ENCODE measurements at regions not wholly inside any gene's neighbourhood (a gene's known extent, or its start where the extent isn't known, plus 50 kb on each side); places are given as distances from the start of the nearest gene placed in this dataset.

DNA sequence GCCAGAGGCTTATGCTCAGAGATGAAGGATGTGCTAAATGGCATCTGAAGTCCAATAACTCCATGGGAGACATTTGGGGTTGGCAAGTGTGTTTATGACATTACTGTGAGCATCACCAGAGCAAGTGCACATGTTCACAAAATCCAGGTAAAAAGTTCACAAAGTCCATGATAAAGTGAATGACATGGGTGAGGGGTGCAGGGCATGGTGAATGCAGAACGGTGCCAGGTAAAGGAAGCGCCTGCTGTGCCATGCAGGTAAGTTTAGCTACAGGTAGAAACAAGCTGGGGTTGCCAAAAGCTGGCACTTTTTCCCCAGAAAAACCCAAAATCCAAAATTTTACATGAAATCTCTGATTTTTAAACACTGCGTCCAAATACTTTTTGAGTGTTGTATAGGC lies 268.2 kb downstream of the ABHD5 start:
- H3K36me3 ChIP-seq (ENCODE audit: insufficient read depth, low read length): no peaks in the 10 kb centered on the region
- no peak overlapping the region for H2AFZ ChIP-seq (ENCODE audit: low read depth, low read length)
- H3K4me3 ChIP-seq (ENCODE audit: low read length): no peak overlapping the region
- no peaks in the 10 kb centered on the region for H3K4me1 ChIP-seq (ENCODE audit: insufficient read depth, low read length)
- peaks cover 3% of the 10 kb centered on the region for H3K27me3 ChIP-seq (ENCODE audit: insufficient read depth, low read length)
- no peaks in the 10 kb centered on the region for H3K9me3 ChIP-seq (ENCODE audit: low read length)

DNA sequence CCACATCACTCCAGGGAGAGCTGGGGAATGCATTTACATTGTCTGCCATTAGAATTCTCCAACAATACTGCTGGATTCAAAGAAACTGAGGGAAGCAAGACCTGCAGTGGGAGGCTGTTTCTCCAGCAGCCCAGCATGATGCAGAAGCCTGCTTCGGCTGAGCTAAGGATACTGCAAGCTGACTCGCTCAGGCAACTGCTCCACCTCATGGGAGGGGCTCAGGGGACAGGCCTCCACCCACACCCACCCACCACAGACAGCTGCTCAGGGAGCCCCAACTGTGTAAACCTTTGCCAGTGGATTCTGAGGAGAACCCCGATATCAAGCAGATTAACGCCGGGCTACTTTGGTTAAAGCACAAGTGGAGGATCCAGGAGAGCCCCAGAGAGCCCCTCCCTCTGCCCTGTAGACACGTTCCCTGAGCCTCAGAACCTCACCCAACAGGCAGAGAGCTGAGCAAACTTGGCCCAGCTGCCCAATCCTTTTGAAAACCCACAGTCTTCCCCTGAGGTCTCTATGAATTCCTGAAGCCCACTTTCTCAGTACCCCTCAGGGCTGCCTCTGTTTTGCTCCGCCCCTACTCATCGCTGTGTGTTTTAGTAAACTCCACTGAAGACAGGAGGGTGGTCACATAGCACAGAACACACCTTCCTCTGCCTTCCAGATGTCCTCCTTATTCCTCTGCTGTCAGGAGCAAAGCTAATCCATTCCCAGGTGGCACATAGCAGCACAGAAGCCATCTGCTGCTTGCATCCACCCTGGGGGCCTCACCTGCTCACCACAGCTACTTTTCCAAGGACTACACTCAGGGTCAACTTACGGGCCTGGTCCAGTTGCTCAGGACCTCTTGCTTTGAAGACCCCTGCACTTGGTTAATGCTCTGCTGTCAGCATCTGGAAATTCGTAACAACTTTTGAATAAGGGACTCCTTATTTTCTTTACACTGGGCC lies 269.0 kb downstream of the ABHD5 start:
- no peaks in the 10 kb centered on the region for H3K9me3 ChIP-seq (ENCODE audit: low read length)
- no peaks in the 10 kb centered on the region for H3K4me1 ChIP-seq (ENCODE audit: insufficient read depth, low read length)
- H2AFZ ChIP-seq (ENCODE audit: low read depth, low read length): no peak overlapping the region

DNA sequence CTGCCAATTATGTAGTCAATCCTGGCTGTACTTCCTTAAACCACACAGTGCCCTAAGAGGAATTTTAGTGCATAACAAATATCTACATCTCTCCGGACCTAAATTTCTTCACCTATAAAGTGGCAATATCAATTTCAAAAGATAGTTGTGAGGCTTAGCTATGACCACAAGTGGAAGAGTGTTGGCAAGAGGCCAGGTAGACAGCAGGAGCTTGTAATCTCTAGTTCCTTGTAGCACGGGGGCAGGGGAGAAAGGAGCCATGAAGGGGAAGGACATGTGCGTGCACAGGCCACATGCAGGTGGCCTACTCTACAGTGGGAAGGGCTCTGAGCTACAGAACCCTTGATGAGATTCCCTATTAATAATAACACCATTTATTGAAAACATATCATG lies 269.7 kb downstream of the ABHD5 start:
- Histone ChIP-seq H3K4me3 (ENCODE audit: low read length) (no peak overlapping the region), H2AFZ (ENCODE audit: low read depth, low read length) (no peak overlapping the region), H3K9me3 (ENCODE audit: low read length) (no peaks in the 10 kb centered on the region), H3K36me3 (ENCODE audit: insufficient read depth, low read length) (no peaks in the 10 kb centered on the region), H3K4me1 (ENCODE audit: insufficient read depth, low read length) (no peaks in the 10 kb centered on the region), H3K27me3 (ENCODE audit: insufficient read depth, low read length) (peaks cover 3% of the 10 kb centered on the region)

More for the DNA sequence above, 269.0 kb downstream of the ABHD5 start:
- Histone ChIP-seq H3K4me3 (ENCODE audit: low read length) (no peak overlapping the region), H3K27me3 (ENCODE audit: insufficient read depth, low read length) (peaks cover 3% of the 10 kb centered on the region), H3K36me3 (ENCODE audit: insufficient read depth, low read length) (no peaks in the 10 kb centered on the region)

DNA sequence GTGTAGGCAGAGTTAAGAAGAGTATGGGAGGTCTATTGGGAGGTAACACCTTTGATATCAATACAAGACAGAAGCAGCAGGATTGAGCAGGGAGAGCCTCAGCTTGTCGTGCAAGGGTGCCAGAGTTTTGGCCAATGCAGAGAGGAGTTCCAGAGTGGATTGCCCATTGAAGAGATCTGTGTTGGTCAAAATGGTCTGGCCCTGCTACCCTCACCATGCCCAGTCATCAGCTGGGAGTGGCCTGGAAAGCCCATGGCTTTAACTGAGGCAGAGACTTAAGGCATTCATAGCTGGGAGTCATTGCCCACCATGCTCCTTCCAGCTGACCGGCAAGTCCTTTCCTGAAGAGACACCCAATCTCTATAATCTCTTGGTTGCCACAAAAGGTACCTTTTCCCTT lies 271.3 kb downstream of the ABHD5 start:
- Histone ChIP-seq H3K36me3 (ENCODE audit: insufficient read depth, low read length) (no peaks in the 10 kb centered on the region), H3K9me3 (ENCODE audit: low read length) (no peaks in the 10 kb centered on the region), H3K4me1 (ENCODE audit: insufficient read depth, low read length) (peaks cover 2% of the 10 kb centered on the region), H3K4me3 (ENCODE audit: low read length) (no peak overlapping the region), H2AFZ (ENCODE audit: low read depth, low read length) (no peak overlapping the region), H3K27me3 (ENCODE audit: insufficient read depth, low read length) (peaks cover under 1% of the 10 kb centered on the region)

DNA sequence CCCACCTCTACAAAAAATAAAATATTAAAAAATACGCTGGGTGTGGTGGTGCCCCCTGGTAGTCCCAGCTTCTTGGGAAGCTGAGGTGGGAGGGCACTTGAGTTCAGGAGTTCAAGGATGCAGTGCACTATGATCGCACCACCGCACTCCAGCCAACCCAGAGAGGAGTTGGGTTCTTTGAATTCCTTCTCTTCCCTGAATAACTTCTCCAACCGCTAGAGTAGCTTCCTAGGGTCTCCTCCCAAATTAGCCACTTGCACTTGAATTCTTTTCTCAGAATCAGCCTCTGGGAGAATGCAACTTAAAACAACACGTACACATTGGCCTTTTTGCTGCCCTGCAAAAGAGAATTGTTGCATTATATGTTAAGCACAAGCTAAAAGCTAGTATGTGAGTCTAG lies 272.5 kb downstream of the ABHD5 start:
- H3K4me1 ChIP-seq (ENCODE audit: insufficient read depth, low read length): peaks cover 2% of the 10 kb centered on the region
- H3K9me3 ChIP-seq (ENCODE audit: low read length): no peaks in the 10 kb centered on the region
- H2AFZ ChIP-seq (ENCODE audit: low read depth, low read length): no peak overlapping the region
- no peak overlapping the region for H3K4me3 ChIP-seq (ENCODE audit: low read length)
- peaks cover 6% of the 10 kb centered on the region for H3K27me3 ChIP-seq (ENCODE audit: insufficient read depth, low read length)
- H3K36me3 ChIP-seq (ENCODE audit: insufficient read depth, low read length): no peaks in the 10 kb centered on the region

DNA sequence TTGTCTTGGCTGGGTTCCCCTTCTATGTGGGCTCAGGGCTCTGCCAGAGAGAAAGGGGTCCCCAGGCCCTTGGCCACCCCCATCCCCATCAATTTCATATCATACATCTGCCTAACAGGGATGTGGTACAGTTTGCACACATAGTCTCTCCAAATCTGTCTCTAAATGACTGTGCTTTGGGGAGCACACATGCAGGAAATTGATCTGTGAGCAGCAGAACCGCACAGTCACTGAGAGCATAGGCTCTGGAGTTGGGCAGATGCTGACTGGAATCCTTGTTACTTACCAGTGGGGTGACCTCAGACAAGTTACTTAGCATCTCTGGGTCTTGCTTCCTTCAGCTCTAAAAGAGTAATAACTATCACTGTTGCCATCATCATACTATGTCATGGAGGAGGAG lies 273.9 kb downstream of the ABHD5 start:
- Histone ChIP-seq H3K4me1 (ENCODE audit: insufficient read depth, low read length) (peaks cover 2% of the 10 kb centered on the region), H2AFZ (ENCODE audit: low read depth, low read length) (no peak overlapping the region), H3K36me3 (ENCODE audit: insufficient read depth, low read length) (no peaks in the 10 kb centered on the region), H3K9me3 (ENCODE audit: low read length) (no peaks in the 10 kb centered on the region), H3K4me3 (ENCODE audit: low read length) (no peak overlapping the region), H3K27me3 (ENCODE audit: insufficient read depth, low read length) (peaks cover 9% of the 10 kb centered on the region)

DNA sequence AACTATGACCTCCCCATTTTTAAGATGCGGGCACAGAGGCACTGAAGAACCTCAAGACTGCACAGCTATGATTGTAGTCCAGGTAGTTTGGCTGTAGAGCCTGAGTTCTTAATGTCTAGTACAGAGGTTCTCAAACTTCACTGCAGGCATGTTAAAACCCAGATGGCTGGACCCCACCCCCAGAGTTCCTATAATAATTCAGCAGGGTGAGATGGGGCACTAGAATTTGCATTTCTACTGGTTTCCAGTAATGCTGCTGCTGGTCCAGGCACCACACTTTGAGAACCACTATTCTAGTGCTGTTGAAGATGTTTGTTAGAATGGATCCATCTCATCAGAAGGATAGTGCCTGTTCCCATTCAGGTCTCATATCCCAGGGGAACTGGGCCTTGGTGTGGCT lies 274.9 kb downstream of the ABHD5 start:
- no peak overlapping the region for H2AFZ ChIP-seq (ENCODE audit: low read depth, low read length)
- H3K27me3 ChIP-seq (ENCODE audit: insufficient read depth, low read length): peaks cover 9% of the 10 kb centered on the region
- H3K36me3 ChIP-seq (ENCODE audit: insufficient read depth, low read length): no peaks in the 10 kb centered on the region
- peaks cover 2% of the 10 kb centered on the region for H3K4me1 ChIP-seq (ENCODE audit: insufficient read depth, low read length)
- no peaks in the 10 kb centered on the region for H3K9me3 ChIP-seq (ENCODE audit: low read length)
- no peak overlapping the region for H3K4me3 ChIP-seq (ENCODE audit: low read length)

DNA sequence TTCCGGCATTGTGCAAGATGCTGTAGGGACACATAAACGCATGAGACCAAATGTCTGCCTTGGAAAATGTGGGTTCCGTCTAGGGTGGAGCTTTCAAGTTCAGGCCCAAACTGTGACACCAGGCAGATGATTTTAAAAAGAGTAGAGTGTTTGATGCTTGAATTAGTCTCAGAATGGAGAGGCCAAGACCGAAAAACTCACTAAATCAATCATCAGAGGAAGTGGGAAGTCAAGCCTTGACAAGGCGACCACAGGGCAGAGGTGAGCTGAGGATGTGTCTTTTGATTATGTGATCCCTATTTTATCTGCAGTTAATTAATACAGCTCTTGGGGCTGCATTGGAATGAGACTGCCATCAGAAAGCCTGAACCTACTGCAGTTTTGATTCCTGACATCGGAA lies 275.4 kb downstream of the ABHD5 start:
- Histone ChIP-seq H3K4me3 (ENCODE audit: low read length) (no peak overlapping the region), H2AFZ (ENCODE audit: low read depth, low read length) (no peak overlapping the region), H3K4me1 (ENCODE audit: insufficient read depth, low read length) (peaks cover 2% of the 10 kb centered on the region), H3K36me3 (ENCODE audit: insufficient read depth, low read length) (no peaks in the 10 kb centered on the region), H3K27me3 (ENCODE audit: insufficient read depth, low read length) (peaks cover 9% of the 10 kb centered on the region), H3K9me3 (ENCODE audit: low read length) (no peaks in the 10 kb centered on the region)

DNA sequence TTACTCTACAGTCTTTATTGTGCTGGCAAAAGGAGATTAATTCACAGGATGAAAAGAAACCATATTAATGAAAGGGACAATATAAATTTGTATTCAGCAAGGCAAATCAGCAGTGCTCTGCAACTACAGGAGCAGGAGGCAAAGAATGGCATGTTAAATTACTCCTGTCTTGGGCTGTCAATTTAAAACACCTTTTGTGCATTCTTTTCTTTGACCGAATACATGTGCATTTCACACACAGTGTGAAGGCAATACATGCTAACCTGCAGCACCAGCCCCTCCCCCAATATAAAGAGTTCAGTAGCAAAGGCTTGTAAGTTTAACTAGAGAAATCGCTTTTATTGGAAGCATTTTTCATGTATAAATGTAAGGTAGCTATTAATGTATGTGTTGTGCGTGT lies 275.2 kb upstream of the TOPAZ1 start:
- H2AFZ ChIP-seq (ENCODE audit: low read depth, low read length): no peak overlapping the region
- H3K4me3 ChIP-seq (ENCODE audit: low read length): no peak overlapping the region
- H3K4me1 ChIP-seq (ENCODE audit: insufficient read depth, low read length): peaks cover 2% of the 10 kb centered on the region
- H3K27me3 ChIP-seq (ENCODE audit: insufficient read depth, low read length): peaks cover 9% of the 10 kb centered on the region
- H3K9me3 ChIP-seq (ENCODE audit: low read length): no peaks in the 10 kb centered on the region
- no peaks in the 10 kb centered on the region for H3K36me3 ChIP-seq (ENCODE audit: insufficient read depth, low read length)

DNA sequence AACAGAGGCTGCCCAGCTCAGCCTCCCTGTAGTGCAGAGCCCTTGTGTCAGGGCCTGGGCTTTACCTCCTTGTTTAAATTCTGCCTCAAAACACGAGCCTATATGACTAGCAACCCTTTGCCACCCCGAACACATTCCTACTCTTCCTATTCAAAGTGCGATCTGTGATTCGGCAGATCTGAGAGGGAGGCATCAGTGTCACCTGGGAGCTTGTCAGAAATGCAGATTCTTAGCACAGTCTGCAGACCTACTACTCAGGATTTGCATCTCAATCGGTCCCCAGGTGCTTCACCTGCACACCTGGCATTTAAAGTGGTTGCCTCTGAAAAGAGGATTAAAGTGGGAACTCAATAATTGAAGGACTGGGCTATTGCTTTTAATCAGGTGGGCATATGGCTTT lies 273.2 kb upstream of the TOPAZ1 start:
- Histone ChIP-seq H3K9me3 (ENCODE audit: low read length) (no peaks in the 10 kb centered on the region), H2AFZ (ENCODE audit: low read depth, low read length) (no peak overlapping the region), H3K36me3 (ENCODE audit: insufficient read depth, low read length) (no peaks in the 10 kb centered on the region), H3K4me3 (ENCODE audit: low read length) (no peak overlapping the region), H3K4me1 (ENCODE audit: insufficient read depth, low read length) (peaks cover 2% of the 10 kb centered on the region), H3K27me3 (ENCODE audit: insufficient read depth, low read length) (peaks cover 9% of the 10 kb centered on the region)

DNA sequence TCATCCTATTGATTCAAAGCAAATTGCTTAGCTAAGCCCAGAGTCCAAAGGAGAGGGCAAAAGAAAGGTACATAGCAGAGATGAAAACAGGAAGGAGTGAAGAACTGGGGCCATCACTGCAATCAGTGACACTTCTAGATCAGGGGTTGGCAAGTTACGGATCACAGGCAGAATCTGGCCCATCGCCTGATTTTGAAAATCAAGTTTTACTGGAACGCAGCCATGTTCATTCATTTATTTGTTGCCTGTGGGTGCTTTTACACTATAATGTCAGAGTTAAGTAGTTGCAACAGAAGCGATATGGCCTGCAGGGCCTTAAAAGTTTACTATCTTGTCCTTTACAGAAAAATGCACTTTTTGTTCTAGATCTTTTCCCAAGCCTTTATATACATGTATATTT lies 271.7 kb upstream of the TOPAZ1 start:
- H3K27me3 ChIP-seq (ENCODE audit: insufficient read depth, low read length): peaks cover 9% of the 10 kb centered on the region
- peaks cover 2% of the 10 kb centered on the region for H3K4me1 ChIP-seq (ENCODE audit: insufficient read depth, low read length)
- H3K9me3 ChIP-seq (ENCODE audit: low read length): no peaks in the 10 kb centered on the region
- H2AFZ ChIP-seq (ENCODE audit: low read depth, low read length): no peak overlapping the region
- H3K4me3 ChIP-seq (ENCODE audit: low read length): no peak overlapping the region
- no peaks in the 10 kb centered on the region for H3K36me3 ChIP-seq (ENCODE audit: insufficient read depth, low read length)

DNA sequence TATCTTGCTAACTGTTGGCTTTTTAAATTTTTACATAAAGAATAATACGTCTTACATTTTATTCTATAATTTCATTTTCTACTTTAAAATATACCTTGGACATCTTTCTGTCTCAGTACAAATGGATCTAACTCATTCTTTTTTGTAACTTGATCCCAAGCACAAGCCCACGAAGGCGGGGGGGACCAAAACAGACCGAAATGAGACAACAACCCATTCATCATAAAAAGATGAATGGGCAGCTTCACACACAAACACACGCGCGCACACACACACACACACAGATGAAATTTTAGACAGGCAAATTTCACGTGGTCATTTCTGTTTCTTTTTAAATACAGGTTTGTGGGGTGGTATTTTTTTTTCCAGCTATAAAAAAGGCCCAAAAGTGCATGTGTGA lies 271.3 kb upstream of the TOPAZ1 start:
- peaks cover 9% of the 10 kb centered on the region for H3K27me3 ChIP-seq (ENCODE audit: insufficient read depth, low read length)
- no peak overlapping the region for H3K4me3 ChIP-seq (ENCODE audit: low read length)
- no peaks in the 10 kb centered on the region for H3K36me3 ChIP-seq (ENCODE audit: insufficient read depth, low read length)
- H2AFZ ChIP-seq (ENCODE audit: low read depth, low read length): no peak overlapping the region
- H3K9me3 ChIP-seq (ENCODE audit: low read length): no peaks in the 10 kb centered on the region
- H3K4me1 ChIP-seq (ENCODE audit: insufficient read depth, low read length): peaks cover 2% of the 10 kb centered on the region

DNA sequence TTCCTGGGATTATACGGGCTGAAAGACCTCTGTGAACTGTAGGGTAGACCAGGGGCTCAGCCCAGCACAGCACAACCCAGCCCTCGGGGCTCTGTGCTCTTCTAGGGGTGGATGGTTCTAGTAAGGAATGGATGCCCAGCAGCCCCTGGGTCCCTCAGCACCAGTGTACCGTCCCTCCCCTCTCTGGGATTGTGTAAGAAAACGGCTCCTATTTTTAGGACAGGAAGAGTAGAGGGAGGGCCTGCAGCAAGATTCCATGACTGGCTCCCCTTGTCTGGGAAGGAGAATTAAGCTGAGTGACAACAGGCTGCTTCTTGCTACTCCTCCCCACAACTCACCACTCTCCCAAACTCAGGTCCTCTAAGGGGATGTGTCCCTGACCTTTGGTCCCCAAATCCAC lies 270.8 kb upstream of the TOPAZ1 start:
- Histone ChIP-seq H3K36me3 (ENCODE audit: insufficient read depth, low read length) (no peaks in the 10 kb centered on the region), H3K9me3 (ENCODE audit: low read length) (no peaks in the 10 kb centered on the region), H3K4me1 (ENCODE audit: insufficient read depth, low read length) (peaks cover 2% of the 10 kb centered on the region), H2AFZ (ENCODE audit: low read depth, low read length) (no peak overlapping the region), H3K4me3 (ENCODE audit: low read length) (no peak overlapping the region), H3K27me3 (ENCODE audit: insufficient read depth, low read length) (peaks cover 9% of the 10 kb centered on the region)

DNA sequence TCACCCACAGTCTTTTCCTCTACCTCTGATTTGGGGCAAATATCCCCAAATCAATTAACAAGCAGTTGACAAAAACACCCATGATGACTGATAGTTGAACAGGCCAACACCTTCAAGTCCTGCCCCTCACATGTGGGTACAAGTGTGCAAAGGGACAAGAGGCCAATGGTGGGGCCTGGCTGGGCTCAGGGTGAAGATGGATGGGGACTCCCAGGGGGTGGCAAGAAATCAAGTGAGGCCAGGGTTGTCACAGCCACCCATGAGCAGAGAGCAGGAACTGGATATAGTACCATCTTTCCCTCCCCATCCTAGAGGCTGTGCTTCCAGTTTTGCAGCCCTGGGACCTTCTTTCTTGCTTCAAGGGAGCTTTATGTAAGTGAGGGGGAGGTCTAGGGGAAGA lies 270.2 kb upstream of the TOPAZ1 start:
- Histone ChIP-seq H3K36me3 (ENCODE audit: insufficient read depth, low read length) (no peaks in the 10 kb centered on the region), H3K4me1 (ENCODE audit: insufficient read depth, low read length) (peaks cover under 1% of the 10 kb centered on the region), H2AFZ (ENCODE audit: low read depth, low read length) (no peak overlapping the region), H3K4me3 (ENCODE audit: low read length) (no peak overlapping the region), H3K27me3 (ENCODE audit: insufficient read depth, low read length) (peaks cover 9% of the 10 kb centered on the region), H3K9me3 (ENCODE audit: low read length) (no peaks in the 10 kb centered on the region)

All from neuron (in vitro differentiated cells).